ENCODE measurements at regions not wholly inside any gene's neighbourhood (a gene's known extent, or its start where the extent isn't known, plus 50 kb on each side); places are given as distances from the start of the nearest gene placed in this dataset.

- TF ChIP-seq EZH2 (IDR thresholded peaks at IDR 0.05) (no peak), CTCF (IDR thresholded peaks at IDR 0.05 in 2 of 3, conservative IDR thresholded peaks at IDR 0.05 in 1 of 3; ENCODE audit: borderline replicate concordance in 1 of 3, insufficient read depth in 1 of 3, low read depth in 2 of 3, low read length in 2 of 3) (no peak), EZH2phosphoT487 (IDR thresholded peaks at IDR 0.05; ENCODE audit: borderline replicate concordance) (no peak), POLR2A (IDR thresholded peaks at IDR 0.05; ENCODE audit: borderline replicate concordance, extremely low read depth, insufficient read depth, insufficient read length) (no peak), ELF1 (IDR thresholded peaks at IDR 0.05; ENCODE audit: borderline replicate concordance, low read depth) (no peak), POLR2AphosphoS5 (IDR thresholded peaks at IDR 0.05; ENCODE audit: low read depth, low read length) (no peak), ATF3 (IDR thresholded peaks at IDR 0.05) (no peak)
Observed at GRCh38 chr5:141746395-141746794, 64.4 kb upstream of the ARAP3 start.

Data from HCT116 (cell line).